Breast epithelium (tissue), 3 donors: ENCODE measurements at regions not wholly inside any gene's neighbourhood (a gene's known extent, or its start where the extent isn't known, plus 50 kb on each side); places are given as distances from the start of the nearest gene placed in this dataset.

Experiments
- CTCF ChIP-seq, 3 donors: fragments of 450-650 bp; IDR thresholded peaks; one replicate each; pipeline ENCODE4 v1.5.1; 2016 to 2017; ENCODE audit warnings: antibody characterized with exemption in 3 of 3, mild to moderate bottlenecking in 3 of 3, moderate library complexity in 3 of 3
- POLR2A ChIP-seq: fragments of 450-650 bp; IDR thresholded peaks from one replicate; pipeline ENCODE4 v1.6.1; 2016; ENCODE audit warnings: antibody characterized with exemption, mild to moderate bottlenecking, moderate library complexity
- POLR2AphosphoS5 ChIP-seq, 3 donors: sonication (generic); formaldehyde crosslinking; IDR thresholded peaks; one replicate each; pipeline ENCODE4 v1.6.1; 2017; ENCODE audit warnings: antibody characterized with exemption in 3 of 3

- TF ChIP-seq CTCF (IDR thresholded peaks at IDR 0.05) (no peak), POLR2A (no peak), POLR2AphosphoS5 (IDR thresholded peaks at IDR 0.05) (no peak)
These were observed 165.1 kb upstream of the PRR20A start for GRCh38 chr13:56975647-56976046.
